GM23338 (cell line): ENCODE measurements at regions not wholly inside any gene's neighbourhood (a gene's known extent, or its start where the extent isn't known, plus 50 kb on each side); places are given as distances from the start of the nearest gene placed in this dataset.

Experiments used
- ATAC-seq: fragments of 200-7000 bp; cut with Tn5 transposase; 3 replicates; pipeline ENCODE4 v1.9.1; 2020
- DNase-seq: peaks from one replicate; pipeline ENCODE4 v3.0.0-alpha.2; 2015; ENCODE audit warnings: low spot score
- H2AFZ ChIP-seq: fragments of 200-600 bp; sonication (generic); 2 replicates; pipeline ENCODE4 v1.8.0; 2016; ENCODE audit warnings: antibody characterized with exemption, mild to moderate bottlenecking, moderate library complexity
- H3F3A ChIP-seq: fragments of 200-600 bp; sonication (generic); replicated peaks from 2 replicates; pipeline ENCODE4 v1.8.0; 2017; ENCODE audit warnings: antibody characterized with exemption, mixed run types, low read depth
- H3K27ac ChIP-seq: fragments of 200-600 bp; sonication (generic); 2 replicates; pipeline ENCODE4 v1.6.1; 2016; ENCODE audit warnings: low read depth
- H3K27me3 ChIP-seq: fragments of 200-600 bp; sonication (generic); 2 replicates; pipeline ENCODE4 v1.8.0; 2016; ENCODE audit warnings: mild to moderate bottlenecking, mixed run types, moderate library complexity; ENCODE audit not compliant: insufficient read depth
- H3K36me3 ChIP-seq: fragments of 200-600 bp; sonication (generic); 2 replicates; pipeline ENCODE4 v1.8.0; 2016; ENCODE audit warnings: mild to moderate bottlenecking; ENCODE audit not compliant: insufficient read depth
- H3K4me1 ChIP-seq: fragments of 200-600 bp; sonication (generic); 2 replicates; pipeline ENCODE4 v1.8.0; 2016; ENCODE audit warnings: mild to moderate bottlenecking, moderate library complexity; ENCODE audit not compliant: insufficient read depth
- H3K4me2 ChIP-seq: fragments of 200-600 bp; sonication (generic); 2 replicates; pipeline ENCODE4 v1.7.1; 2017; ENCODE audit warnings: mixed run types
- H3K4me3 ChIP-seq: fragments of 200-600 bp; sonication (generic); 2 replicates; pipeline ENCODE4 v1.6.1; 2016; ENCODE audit warnings: mixed run types
- H3K79me2 ChIP-seq: fragments of 200-600 bp; sonication (generic); replicated peaks from 2 replicates; pipeline ENCODE4 v1.8.0; 2017; ENCODE audit warnings: mild to moderate bottlenecking; ENCODE audit not compliant: insufficient read depth
- H3K9me2 ChIP-seq: fragments of 200-600 bp; sonication (generic); 2 replicates; pipeline ENCODE4 v1.8.0; 2017; ENCODE audit not compliant: insufficient read depth
- H4K20me1 ChIP-seq: fragments of 200-600 bp; sonication (generic); replicated peaks from 2 replicates; pipeline ENCODE4 v1.8.0; 2017; ENCODE audit warnings: mild to moderate bottlenecking; ENCODE audit not compliant: insufficient read depth
- H3K27ac Mint-ChIP-seq: 2 replicates; pipeline ENCODE4 v1.8.0; 2020; ENCODE audit warnings: inconsistent platforms, mild to moderate bottlenecking, moderate library complexity, mixed read lengths
- H3K27me3 Mint-ChIP-seq: 3 replicates; pipeline ENCODE4 v1.8.0; 2022; ENCODE audit warnings: low read depth, mild to moderate bottlenecking, moderate library complexity, mixed read lengths, inconsistent platforms; ENCODE audit not compliant: insufficient read depth, poor library complexity
- H3K36me3 Mint-ChIP-seq: 3 replicates; pipeline ENCODE4 v1.8.0; 2021; ENCODE audit warnings: low read depth, mild to moderate bottlenecking, inconsistent platforms, moderate library complexity, mixed read lengths
- H3K4me1 Mint-ChIP-seq: 3 replicates; pipeline ENCODE4 v1.8.0; 2020; ENCODE audit warnings: mild to moderate bottlenecking, inconsistent platforms, mixed read lengths
- H3K4me3 Mint-ChIP-seq: 3 replicates; pipeline ENCODE4 v1.8.0; 2021; ENCODE audit warnings: moderate library complexity, mild to moderate bottlenecking, inconsistent platforms, mixed read lengths
- H3K9me3 Mint-ChIP-seq: 3 replicates; pipeline ENCODE4 v1.8.0; 2020; ENCODE audit warnings: moderate library complexity, mild to moderate bottlenecking, inconsistent platforms, mixed read lengths
- CREB1 ChIP-seq: fragments of 250-450 bp; sonication (Bioruptor Pico); IDR thresholded peaks from 2 replicates; pipeline ENCODE4 v1.5.0; 2020; ENCODE audit warnings: low read depth, mild to moderate bottlenecking, moderate library complexity
- ETS1 ChIP-seq: IDR thresholded peaks from 2 replicates; pipeline ENCODE4 v1.6.1; 2016; ENCODE audit warnings: antibody characterized with exemption
- EZH2 ChIP-seq: fragments of 200-600 bp; sonication (generic); IDR thresholded peaks from one replicate; pipeline ENCODE4 v1.8.0; 2017; ENCODE audit warnings: antibody characterized with exemption, mild to moderate bottlenecking, low read depth; ENCODE audit not compliant: unreplicated experiment
- EZH2phosphoT487 ChIP-seq: fragments of 200-600 bp; sonication (generic); IDR thresholded peaks from one replicate; pipeline ENCODE4 v1.8.1; 2018; ENCODE audit warnings: antibody characterized with exemption; ENCODE audit not compliant: unreplicated experiment
- JUNB ChIP-seq: IDR thresholded peaks from one replicate; pipeline ENCODE4 v1.6.1; 2016; ENCODE audit warnings: antibody characterized with exemption; ENCODE audit not compliant: unreplicated experiment
- NANOG ChIP-seq: IDR thresholded peaks from 2 replicates; pipeline ENCODE4 v1.6.1; 2016; ENCODE audit warnings: antibody characterized with exemption, borderline replicate concordance
- POLR2AphosphoS5 ChIP-seq: IDR thresholded peaks from 2 replicates; pipeline ENCODE4 v1.6.1; 2016; ENCODE audit warnings: antibody characterized with exemption, low read depth
- REST ChIP-seq: IDR thresholded peaks from one replicate; pipeline ENCODE4 v1.6.1; 2018; ENCODE audit warnings: antibody characterized with exemption; ENCODE audit not compliant: unreplicated experiment
- STAT1 ChIP-seq: IDR thresholded peaks from one replicate; pipeline ENCODE4 v1.6.1; 2016; ENCODE audit warnings: antibody characterized with exemption; ENCODE audit not compliant: unreplicated experiment
- ZNF114 ChIP-seq: fragments of 250-450 bp; sonication (Bioruptor Pico); IDR thresholded peaks from 2 replicates; pipeline ENCODE4 v1.5.0; 2020; ENCODE audit warnings: mild to moderate bottlenecking, moderate library complexity
- TF ChIP-seq, protein P1 (sequence below), 2 experiments: fragments of 200-600 bp in 1 of 2; sonication (generic) in 1 of 2; conservative IDR thresholded peaks; 2 replicates each; pipeline versions ENCODE4 v1.5.1 to v1.6.1; 2016 to 2017; ENCODE audit warnings: antibody characterized with exemption in 2 of 2, low read depth in 2 of 2, mild to moderate bottlenecking in 2 of 2, moderate library complexity in 1 of 2

DNA sequence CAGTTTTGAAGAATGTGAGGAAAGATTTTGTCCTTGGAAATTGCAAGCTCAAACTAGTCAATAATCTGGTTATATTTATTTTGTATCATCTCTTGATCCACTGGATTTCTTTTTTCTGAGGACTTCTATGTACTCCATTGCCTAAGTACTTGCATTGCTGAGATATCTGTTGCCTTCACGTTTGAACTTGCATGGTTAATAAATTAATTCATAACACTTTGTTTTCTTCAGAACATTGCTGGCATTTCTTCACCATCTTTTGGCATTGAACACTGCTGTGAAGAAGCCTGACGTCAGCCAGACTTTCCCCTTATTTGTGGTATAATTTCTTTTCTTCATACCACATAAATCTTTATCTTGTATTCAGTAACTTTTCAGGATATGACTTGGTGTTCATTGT is 246.0 kb upstream of the KIF2A start:
- Histone ChIP-seq H4K20me1 (no peaks in the 10 kb centered on the region), H3K27ac (no peak overlapping the region), H3F3A (no peaks in the 10 kb centered on the region), H3K27me3 (no peaks in the 10 kb centered on the region), H3K4me2 (no peak overlapping the region), H3K79me2 (no peaks in the 10 kb centered on the region), H3K36me3 (no peaks in the 10 kb centered on the region), H3K4me3 (no peak overlapping the region), H3K4me1 (peaks cover 9% of the 10 kb centered on the region), H2AFZ (no peak overlapping the region), H3K9me2 (peaks cover 12% of the 10 kb centered on the region)
- DNase-seq: no peak
- Mint-ChIP-seq H3K9me3 (peaks cover 6% of the 10 kb centered on the region; the same call in 2 of the 3 replicates), H3K4me1 (peaks cover 13% of the 10 kb centered on the region), H3K36me3 (no peaks in the 10 kb centered on the region), H3K4me3 (no peak overlapping the region), H3K27ac (no peak overlapping the region), H3K27me3 (peaks cover 1% of the 10 kb centered on the region)
- no peak for ATAC-seq
- TF ChIP-seq POLR2AphosphoS5: no peak
- TF ChIP-seq EZH2phosphoT487: no peak
- TF ChIP-seq ZNF114: no peak
- TF ChIP-seq STAT1: no peak
- no peak for TF ChIP-seq REST
- no peak for TF ChIP-seq EZH2
- no peak for TF ChIP-seq NANOG
- no peak for TF ChIP-seq ETS1
- no peak for TF ChIP-seq JUNB
- no peak for TF ChIP-seq CREB1
- TF ChIP-seq, protein P1, sequence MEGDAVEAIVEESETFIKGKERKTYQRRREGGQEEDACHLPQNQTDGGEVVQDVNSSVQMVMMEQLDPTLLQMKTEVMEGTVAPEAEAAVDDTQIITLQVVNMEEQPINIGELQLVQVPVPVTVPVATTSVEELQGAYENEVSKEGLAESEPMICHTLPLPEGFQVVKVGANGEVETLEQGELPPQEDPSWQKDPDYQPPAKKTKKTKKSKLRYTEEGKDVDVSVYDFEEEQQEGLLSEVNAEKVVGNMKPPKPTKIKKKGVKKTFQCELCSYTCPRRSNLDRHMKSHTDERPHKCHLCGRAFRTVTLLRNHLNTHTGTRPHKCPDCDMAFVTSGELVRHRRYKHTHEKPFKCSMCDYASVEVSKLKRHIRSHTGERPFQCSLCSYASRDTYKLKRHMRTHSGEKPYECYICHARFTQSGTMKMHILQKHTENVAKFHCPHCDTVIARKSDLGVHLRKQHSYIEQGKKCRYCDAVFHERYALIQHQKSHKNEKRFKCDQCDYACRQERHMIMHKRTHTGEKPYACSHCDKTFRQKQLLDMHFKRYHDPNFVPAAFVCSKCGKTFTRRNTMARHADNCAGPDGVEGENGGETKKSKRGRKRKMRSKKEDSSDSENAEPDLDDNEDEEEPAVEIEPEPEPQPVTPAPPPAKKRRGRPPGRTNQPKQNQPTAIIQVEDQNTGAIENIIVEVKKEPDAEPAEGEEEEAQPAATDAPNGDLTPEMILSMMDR (conservative IDR thresholded peaks at IDR 0.05; ENCODE audit: low read depth in 2 of 2): no peak
